Parathyroid adenoma (tissue), 2 donors: ENCODE measurements at regions not wholly inside any gene's neighbourhood (a gene's known extent, or its start where the extent isn't known, plus 50 kb on each side); places are given as distances from the start of the nearest gene placed in this dataset.

Experiments
- H2AFZ ChIP-seq: fragments of 300-600 bp; sonication (generic); one replicate; pipeline ENCODE4 v1.7.0; 2017; ENCODE audit warnings: antibody characterized with exemption, mild to moderate bottlenecking
- H3K27ac ChIP-seq: fragments of 300-600 bp; sonication (generic); one replicate; pipeline ENCODE4 v1.7.0; 2017
- H3K27me3 ChIP-seq: fragments of 300-600 bp; sonication (generic); one replicate; pipeline ENCODE4 v1.7.0; 2017; ENCODE audit warnings: low read length; ENCODE audit not compliant: control insufficient read depth, insufficient read depth
- H3K36me3 ChIP-seq: fragments of 300-600 bp; sonication (generic); one replicate; pipeline ENCODE4 v1.7.0; 2017; ENCODE audit warnings: low read length; ENCODE audit not compliant: control insufficient read depth, insufficient read depth
- H3K4me1 ChIP-seq: fragments of 300-600 bp; sonication (generic); one replicate; pipeline ENCODE4 v1.7.0; 2017; ENCODE audit warnings: control low read depth
- H3K4me2 ChIP-seq: fragments of 300-600 bp; sonication (generic); one replicate; pipeline ENCODE4 v1.7.0; 2017; ENCODE audit warnings: low read length
- H3K4me3 ChIP-seq: fragments of 300-600 bp; sonication (generic); one replicate; pipeline ENCODE4 v1.7.0; 2017; ENCODE audit warnings: low read depth, low read length
- H3K79me2 ChIP-seq: fragments of 300-600 bp; sonication (generic); one replicate; pipeline ENCODE4 v1.7.0; 2017; ENCODE audit warnings: control low read depth
- H3K9ac ChIP-seq: fragments of 300-600 bp; sonication (generic); one replicate; pipeline ENCODE4 v1.7.0; 2017; ENCODE audit warnings: mild to moderate bottlenecking
- H3K9me3 ChIP-seq: fragments of 300-600 bp; sonication (generic); one replicate; pipeline ENCODE4 v1.7.0; 2017; ENCODE audit warnings: low read length; ENCODE audit not compliant: control insufficient read depth
- TF ChIP-seq, protein P1 (sequence below): fragments of 300-600 bp; sonication (generic); IDR thresholded peaks from one replicate; pipeline ENCODE4 v1.7.0; 2017; ENCODE audit warnings: antibody characterized with exemption, mild to moderate bottlenecking
- donor health status: primary hyperparathyroidism.

DNA sequence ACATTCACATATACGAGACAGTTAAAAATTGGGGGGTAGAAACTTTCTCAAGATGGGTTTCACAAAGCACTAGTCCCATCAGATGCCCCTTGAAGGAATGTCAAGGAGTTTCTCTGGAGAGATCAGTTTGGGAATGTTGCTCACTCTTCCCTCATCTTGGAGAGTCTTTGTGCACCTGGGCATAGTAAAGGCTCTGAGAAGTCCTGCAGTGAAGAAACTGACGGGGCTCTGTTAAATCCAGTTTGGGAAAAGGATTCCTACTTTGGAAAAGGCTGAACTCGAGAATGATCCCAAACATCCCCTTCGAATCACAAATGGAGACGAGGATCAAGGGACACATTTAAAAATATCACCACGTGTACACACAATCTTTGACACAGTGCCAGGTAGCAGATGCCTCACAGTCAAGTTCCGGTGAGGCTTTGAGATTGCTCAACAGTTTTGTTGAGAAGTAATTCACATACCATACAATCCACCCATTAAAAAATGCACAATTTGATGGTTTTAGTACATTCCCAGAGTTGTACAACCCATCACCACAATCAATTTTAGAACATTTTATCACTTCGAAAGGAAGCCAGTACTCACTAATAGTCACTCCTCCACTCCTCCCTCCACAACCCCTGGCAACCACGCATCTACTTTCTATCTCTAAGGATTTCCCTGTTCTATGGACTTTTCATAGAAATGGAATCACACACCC, 203.4 kb upstream of the FOXF1 start:
- Histone ChIP-seq H3K4me2 (no peak overlapping the region), H3K4me3 (no peak overlapping the region), H3K79me2 (no peaks in the 10 kb centered on the region), H3K27me3 (no peaks in the 10 kb centered on the region), H3K9ac (no peak overlapping the region), H3K36me3 (no peaks in the 10 kb centered on the region), H3K27ac (no peak overlapping the region), H3K4me1 (no peaks in the 10 kb centered on the region), H2AFZ (no peak overlapping the region), H3K9me3 (no peaks in the 10 kb centered on the region)
- TF ChIP-seq, protein P1, sequence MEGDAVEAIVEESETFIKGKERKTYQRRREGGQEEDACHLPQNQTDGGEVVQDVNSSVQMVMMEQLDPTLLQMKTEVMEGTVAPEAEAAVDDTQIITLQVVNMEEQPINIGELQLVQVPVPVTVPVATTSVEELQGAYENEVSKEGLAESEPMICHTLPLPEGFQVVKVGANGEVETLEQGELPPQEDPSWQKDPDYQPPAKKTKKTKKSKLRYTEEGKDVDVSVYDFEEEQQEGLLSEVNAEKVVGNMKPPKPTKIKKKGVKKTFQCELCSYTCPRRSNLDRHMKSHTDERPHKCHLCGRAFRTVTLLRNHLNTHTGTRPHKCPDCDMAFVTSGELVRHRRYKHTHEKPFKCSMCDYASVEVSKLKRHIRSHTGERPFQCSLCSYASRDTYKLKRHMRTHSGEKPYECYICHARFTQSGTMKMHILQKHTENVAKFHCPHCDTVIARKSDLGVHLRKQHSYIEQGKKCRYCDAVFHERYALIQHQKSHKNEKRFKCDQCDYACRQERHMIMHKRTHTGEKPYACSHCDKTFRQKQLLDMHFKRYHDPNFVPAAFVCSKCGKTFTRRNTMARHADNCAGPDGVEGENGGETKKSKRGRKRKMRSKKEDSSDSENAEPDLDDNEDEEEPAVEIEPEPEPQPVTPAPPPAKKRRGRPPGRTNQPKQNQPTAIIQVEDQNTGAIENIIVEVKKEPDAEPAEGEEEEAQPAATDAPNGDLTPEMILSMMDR = no peak

DNA sequence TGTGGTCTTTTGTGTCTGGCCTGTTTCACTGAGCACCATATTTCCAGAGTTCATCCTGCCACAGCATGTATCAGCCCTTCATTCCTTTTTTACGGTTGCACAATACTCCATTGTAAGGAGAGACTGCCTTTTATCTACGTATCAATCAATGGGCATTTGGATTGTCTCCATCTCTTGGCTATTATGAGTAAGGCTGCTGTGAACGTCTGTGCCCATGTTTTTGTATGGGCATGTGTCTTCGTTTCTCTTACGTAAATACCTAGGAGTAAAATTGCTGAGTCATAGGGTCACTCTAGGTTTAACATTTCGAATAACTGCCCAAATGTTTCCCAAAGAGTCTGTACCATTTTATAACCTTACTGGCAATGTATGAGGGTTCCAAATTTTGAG, 202.8 kb upstream of the FOXF1 start:
- H3K4me2 ChIP-seq = no peak overlapping the region
- H3K9ac ChIP-seq = no peak overlapping the region
- no peaks in the 10 kb centered on the region for H3K36me3 ChIP-seq
- H3K4me1 ChIP-seq = no peaks in the 10 kb centered on the region
- H3K4me3 ChIP-seq = no peak overlapping the region
- H3K27me3 ChIP-seq = no peaks in the 10 kb centered on the region
- H3K9me3 ChIP-seq = no peaks in the 10 kb centered on the region
- no peak overlapping the region for H3K27ac ChIP-seq
- TF ChIP-seq, protein P1 = no peak
- H3K79me2 ChIP-seq = no peaks in the 10 kb centered on the region
- H2AFZ ChIP-seq = no peak overlapping the region

DNA sequence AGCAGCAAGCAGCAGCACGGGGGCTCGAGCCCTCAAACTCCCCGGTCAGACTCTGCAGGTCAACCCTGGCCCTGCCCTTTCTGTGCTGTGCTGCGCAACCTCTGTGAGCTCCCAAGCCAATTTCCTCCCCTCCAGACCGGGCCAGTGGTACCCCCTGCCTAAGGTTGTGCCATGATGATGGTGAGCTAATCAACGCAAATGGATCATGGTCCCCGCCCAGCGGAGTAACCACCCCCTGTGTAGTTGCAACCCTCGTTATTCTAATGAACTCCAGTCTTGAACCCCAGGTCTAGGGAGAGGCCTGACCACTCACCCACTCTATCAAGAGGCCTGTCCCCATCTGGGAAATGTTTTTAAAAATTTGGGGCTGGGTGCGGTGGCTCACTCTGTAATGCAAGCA, 201.8 kb upstream of the FOXF1 start:
- no peaks in the 10 kb centered on the region for H3K36me3 ChIP-seq
- H3K4me1 ChIP-seq = no peaks in the 10 kb centered on the region
- H3K9ac ChIP-seq = no peak overlapping the region
- no peak overlapping the region for H3K4me2 ChIP-seq
- H3K27ac ChIP-seq = no peak overlapping the region
- TF ChIP-seq, protein P1 = no peak
- no peaks in the 10 kb centered on the region for H3K27me3 ChIP-seq
- H3K4me3 ChIP-seq = no peak overlapping the region
- no peaks in the 10 kb centered on the region for H3K79me2 ChIP-seq
- H3K9me3 ChIP-seq = no peaks in the 10 kb centered on the region
- no peak overlapping the region for H2AFZ ChIP-seq

DNA sequence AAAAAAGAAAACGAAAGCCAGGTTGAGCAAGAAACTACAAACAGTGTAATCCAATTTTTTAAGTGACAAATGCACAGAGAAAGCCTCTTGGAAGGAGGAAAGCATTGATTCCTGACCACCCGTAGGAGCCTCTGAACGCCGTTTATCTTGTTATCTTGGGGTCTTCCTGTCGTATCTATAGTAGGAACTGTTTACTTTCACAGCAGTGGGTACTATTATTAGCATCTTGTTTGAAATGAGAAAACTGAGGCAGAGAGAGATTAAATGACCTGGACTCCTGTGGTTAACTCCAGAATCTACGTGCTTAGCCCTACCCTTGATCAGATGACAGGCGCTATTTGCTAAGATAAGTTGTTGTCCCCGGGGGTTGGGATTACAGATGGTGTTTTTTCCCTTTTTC, 196.7 kb upstream of the FOXF1 start:
- no peak overlapping the region for H3K4me3 ChIP-seq
- no peak overlapping the region for H3K27ac ChIP-seq
- H3K9me3 ChIP-seq = no peaks in the 10 kb centered on the region
- H3K9ac ChIP-seq = no peak overlapping the region
- H3K4me1 ChIP-seq = no peaks in the 10 kb centered on the region
- no peaks in the 10 kb centered on the region for H3K79me2 ChIP-seq
- no peak overlapping the region for H2AFZ ChIP-seq
- no peaks in the 10 kb centered on the region for H3K27me3 ChIP-seq
- H3K4me2 ChIP-seq = no peak overlapping the region
- TF ChIP-seq, protein P1 = no peak
- H3K36me3 ChIP-seq = no peaks in the 10 kb centered on the region

DNA sequence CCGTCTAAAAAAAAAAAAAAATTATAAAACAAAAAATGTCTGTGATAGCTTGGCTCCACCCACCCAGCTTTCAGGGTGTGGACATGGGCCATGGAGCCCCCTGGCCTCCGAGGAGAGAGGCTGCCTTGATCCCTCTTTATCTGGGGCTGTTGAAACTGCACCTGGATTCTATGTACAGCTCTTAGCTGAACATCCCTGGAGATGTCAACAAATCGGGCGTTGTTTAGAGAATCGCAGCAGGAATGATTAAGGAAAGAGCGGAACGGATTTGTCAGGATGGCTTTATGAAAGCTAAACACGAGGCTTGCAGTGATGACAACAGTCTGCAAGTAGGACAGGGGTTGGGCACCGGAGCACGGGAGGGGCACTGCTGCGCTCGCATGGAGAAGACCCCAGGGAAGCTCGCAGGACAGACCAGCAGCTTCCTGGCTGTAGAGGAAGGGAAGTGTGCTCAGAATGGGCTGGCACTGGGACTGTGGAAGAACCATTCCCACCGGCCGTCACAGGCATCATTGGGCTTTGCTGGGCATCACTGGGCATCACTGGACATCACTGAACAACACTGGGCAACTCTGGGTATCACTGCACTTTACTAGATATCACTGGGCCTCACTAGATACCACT, 195.8 kb upstream of the FOXF1 start:
- Histone ChIP-seq H2AFZ (no peak overlapping the region), H3K9me3 (no peaks in the 10 kb centered on the region), H3K4me1 (no peaks in the 10 kb centered on the region), H3K27me3 (no peaks in the 10 kb centered on the region), H3K4me2 (no peak overlapping the region), H3K4me3 (no peak overlapping the region), H3K27ac (no peak overlapping the region), H3K9ac (no peak overlapping the region), H3K36me3 (no peaks in the 10 kb centered on the region), H3K79me2 (no peaks in the 10 kb centered on the region)
- TF ChIP-seq, protein P1 = no peak
